ENCODE measurements at regions not wholly inside any gene's neighbourhood (a gene's known extent, or its start where the extent isn't known, plus 50 kb on each side); places are given as distances from the start of the nearest gene placed in this dataset.
"Not testable (repeated sequence)": the region's sequence is repeated elsewhere in the genome, so short reads cannot be mapped to it uniquely, and the experiment has no call there.

GRCh38 chr14:86442135-86442534, 912.2 kb downstream of the FLRT2 start:
- FAIRE-seq (no peak), DNase-seq (ENCODE audit: low spot score) (no peak)

GRCh38 chr14:86430853-86431252, 900.9 kb downstream of the FLRT2 start:
- no peak for DNase-seq (ENCODE audit: low spot score)
- no peak for FAIRE-seq

GRCh38 chr14:86423214-86423613, 893.3 kb downstream of the FLRT2 start:
- FAIRE-seq (no peak), DNase-seq (ENCODE audit: low spot score) (no peak)

GRCh38 chr14:86420131-86420530, 890.2 kb downstream of the FLRT2 start:
- FAIRE-seq (no peak), DNase-seq (ENCODE audit: low spot score) (no peak)

- no peak for DNase-seq (ENCODE audit: low spot score)
- FAIRE-seq: no peak
Observed at GRCh38 chr14:86414146-86414545, 884.2 kb downstream of the FLRT2 start.

- no peak for FAIRE-seq
- DNase-seq (ENCODE audit: low spot score): no peak
Observed at GRCh38 chr14:86404989-86405649, 875.2 kb downstream of the FLRT2 start.

GRCh38 chr14:86404425-86404824, 874.5 kb downstream of the FLRT2 start:
- DNase-seq (ENCODE audit: low spot score) (no peak), FAIRE-seq (no peak)

- FAIRE-seq: no peak
- DNase-seq (ENCODE audit: low spot score): no peak
Observed at GRCh38 chr14:86402545-86402944, 872.6 kb downstream of the FLRT2 start.

- FAIRE-seq (no peak), DNase-seq (ENCODE audit: low spot score) (no peak)
Observed at GRCh38 chr14:86391085-86391484, 861.1 kb downstream of the FLRT2 start.

GRCh38 chr14:86388216-86388615, 858.3 kb downstream of the FLRT2 start:
- FAIRE-seq (no peak), DNase-seq (ENCODE audit: low spot score) (no peak)

- no peak for FAIRE-seq
- DNase-seq (ENCODE audit: low spot score): no peak
Observed at GRCh38 chr14:86373886-86374285, 843.9 kb downstream of the FLRT2 start.

- no peak for DNase-seq (ENCODE audit: low spot score)
- no peak for FAIRE-seq
Observed at GRCh38 chr14:86372402-86372801, 842.5 kb downstream of the FLRT2 start.

- DNase-seq (ENCODE audit: low spot score) (no peak), FAIRE-seq (no peak)
Observed at GRCh38 chr14:86364634-86365033, 834.7 kb downstream of the FLRT2 start.

- FAIRE-seq (no peak), DNase-seq (ENCODE audit: low spot score) (no peak)
Observed at GRCh38 chr14:86363576-86363975, 833.6 kb downstream of the FLRT2 start.

- DNase-seq (ENCODE audit: low spot score): no peak
- no peak for FAIRE-seq
Observed at GRCh38 chr14:86363047-86363446, 833.1 kb downstream of the FLRT2 start.

- no peak for DNase-seq (ENCODE audit: low spot score)
- no peak for FAIRE-seq
Observed at GRCh38 chr14:86357876-86358275, 827.9 kb downstream of the FLRT2 start.

GRCh38 chr14:86357119-86357518, 827.2 kb downstream of the FLRT2 start:
- DNase-seq (ENCODE audit: low spot score): no peak
- no peak for FAIRE-seq

GRCh38 chr14:86346818-86347384, 817.0 kb downstream of the FLRT2 start:
- DNase-seq (ENCODE audit: low spot score): no peak
- no peak for FAIRE-seq

GRCh38 chr14:86334355-86334754, 804.4 kb downstream of the FLRT2 start:
- FAIRE-seq: no peak

GRCh38 chr14:86333493-86333892, 803.5 kb downstream of the FLRT2 start:
- DNase-seq (ENCODE audit: low spot score): no peak
- no peak for FAIRE-seq

More at GRCh38 chr14:86334355-86334754, 804.4 kb downstream of the FLRT2 start:
- DNase-seq (ENCODE audit: low spot score): no peak

GRCh38 chr14:86331341-86331740, 801.4 kb downstream of the FLRT2 start:
- FAIRE-seq: no peak

GRCh38 chr14:86321151-86321550, 791.2 kb downstream of the FLRT2 start:
- DNase-seq (ENCODE audit: low spot score) (no peak), FAIRE-seq (no peak)

More at GRCh38 chr14:86331341-86331740, 801.4 kb downstream of the FLRT2 start:
- DNase-seq (ENCODE audit: low spot score): no peak

- not testable (repeated sequence) for DNase-seq (ENCODE audit: low spot score); FAIRE-seq
Observed at GRCh38 chr14:86312154-86312665, 782.3 kb downstream of the FLRT2 start.
